ENCODE measurements at regions not wholly inside any gene's neighbourhood (a gene's known extent, or its start where the extent isn't known, plus 50 kb on each side); places are given as distances from the start of the nearest gene placed in this dataset.
"Not testable (repeated sequence)": the region's sequence is repeated elsewhere in the genome, so short reads cannot be mapped to it uniquely, and the experiment has no call there.

DNA sequence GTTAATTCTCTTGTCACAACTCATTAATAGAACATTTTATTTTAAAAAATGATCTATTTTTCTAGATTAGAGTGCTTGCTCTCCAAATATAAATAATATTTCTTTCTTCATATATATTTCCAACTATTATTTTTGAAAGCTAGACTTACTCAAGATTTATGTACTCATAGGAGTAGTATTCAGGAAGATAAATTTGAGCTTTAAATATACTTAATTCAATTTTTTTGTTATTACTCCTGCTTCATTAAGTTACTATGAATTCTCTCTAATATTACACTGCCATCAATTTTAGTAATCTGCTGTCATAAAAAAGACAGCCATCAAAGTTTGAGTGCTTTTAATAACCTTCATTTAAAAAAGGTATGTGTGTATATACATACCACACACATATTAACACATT lies 161.9 kb upstream of the PCDH9 start:
- Mint-ChIP-seq H3K9me3 (peaks cover 24% of the 10 kb centered on the region), H3K4me3 (no peak overlapping the region), H3K4me1 (ENCODE audit: low read depth) (no peaks in the 10 kb centered on the region), H3K36me3 (ENCODE audit: low read depth) (no peaks in the 10 kb centered on the region), H3K27me3 (ENCODE audit: insufficient read depth) (no peaks in the 10 kb centered on the region), H3K27ac (no peak overlapping the region)
- TF ChIP-seq, protein P1, sequence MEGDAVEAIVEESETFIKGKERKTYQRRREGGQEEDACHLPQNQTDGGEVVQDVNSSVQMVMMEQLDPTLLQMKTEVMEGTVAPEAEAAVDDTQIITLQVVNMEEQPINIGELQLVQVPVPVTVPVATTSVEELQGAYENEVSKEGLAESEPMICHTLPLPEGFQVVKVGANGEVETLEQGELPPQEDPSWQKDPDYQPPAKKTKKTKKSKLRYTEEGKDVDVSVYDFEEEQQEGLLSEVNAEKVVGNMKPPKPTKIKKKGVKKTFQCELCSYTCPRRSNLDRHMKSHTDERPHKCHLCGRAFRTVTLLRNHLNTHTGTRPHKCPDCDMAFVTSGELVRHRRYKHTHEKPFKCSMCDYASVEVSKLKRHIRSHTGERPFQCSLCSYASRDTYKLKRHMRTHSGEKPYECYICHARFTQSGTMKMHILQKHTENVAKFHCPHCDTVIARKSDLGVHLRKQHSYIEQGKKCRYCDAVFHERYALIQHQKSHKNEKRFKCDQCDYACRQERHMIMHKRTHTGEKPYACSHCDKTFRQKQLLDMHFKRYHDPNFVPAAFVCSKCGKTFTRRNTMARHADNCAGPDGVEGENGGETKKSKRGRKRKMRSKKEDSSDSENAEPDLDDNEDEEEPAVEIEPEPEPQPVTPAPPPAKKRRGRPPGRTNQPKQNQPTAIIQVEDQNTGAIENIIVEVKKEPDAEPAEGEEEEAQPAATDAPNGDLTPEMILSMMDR (IDR thresholded peaks at IDR 0.05) = no peak
- no peak for DNase-seq

DNA sequence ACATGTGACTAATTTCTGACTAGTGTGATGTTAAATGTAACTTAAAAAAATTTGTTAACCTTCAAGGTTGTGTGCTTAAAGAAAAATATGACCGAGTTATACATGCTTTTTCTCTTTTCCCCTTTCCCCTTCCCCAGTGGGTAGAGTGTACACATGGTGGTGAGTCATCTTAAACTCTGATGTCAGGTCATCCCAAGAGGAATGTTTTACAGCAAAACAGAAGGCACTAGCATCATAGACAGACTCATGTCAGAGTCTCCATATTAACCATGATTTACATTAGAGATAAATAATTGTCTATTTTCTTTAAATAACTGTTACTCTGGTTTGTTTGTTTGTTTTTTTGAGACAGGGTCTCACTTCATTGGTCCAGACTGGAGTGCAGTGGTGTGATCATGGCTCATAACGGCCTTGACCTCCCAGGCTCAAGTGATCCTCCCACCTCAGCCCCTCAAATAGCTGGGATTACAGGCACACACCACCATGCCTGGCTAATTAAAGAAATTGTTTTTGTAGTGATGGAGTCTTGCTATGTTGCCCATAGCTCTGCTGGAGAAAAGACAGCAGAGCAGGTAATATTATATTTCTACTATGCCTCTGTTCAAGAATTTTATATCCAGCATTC lies 160.4 kb upstream of the PCDH9 start:
- Mint-ChIP-seq H3K27ac (no peak overlapping the region), H3K4me3 (no peak overlapping the region), H3K4me1 (ENCODE audit: low read depth) (no peaks in the 10 kb centered on the region), H3K36me3 (ENCODE audit: low read depth) (no peaks in the 10 kb centered on the region), H3K9me3 (peaks cover 32% of the 10 kb centered on the region), H3K27me3 (ENCODE audit: insufficient read depth) (no peaks in the 10 kb centered on the region)
- no peak for DNase-seq
- TF ChIP-seq, protein P1 (IDR thresholded peaks at IDR 0.05) = no peak

DNA sequence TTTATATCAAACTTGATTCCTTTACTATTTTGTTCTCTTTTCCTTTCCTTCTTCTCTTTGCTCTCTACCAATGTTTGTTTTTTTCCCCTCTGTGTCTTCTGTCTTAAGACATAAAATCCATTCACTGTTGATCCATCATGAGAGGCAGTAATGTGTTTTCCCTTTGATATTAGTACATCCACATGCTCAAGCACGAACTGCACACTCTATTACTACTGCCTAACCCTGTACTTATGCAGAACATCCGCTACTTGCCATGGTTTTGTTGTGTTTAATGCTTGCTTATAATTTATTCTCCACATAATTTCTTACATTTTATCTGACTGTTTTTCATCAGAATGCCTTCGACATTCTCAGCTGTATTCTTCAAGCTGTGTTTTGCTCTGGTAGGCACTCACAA lies 159.0 kb upstream of the PCDH9 start:
- H3K27ac Mint-ChIP-seq = no peak overlapping the region
- H3K4me3 Mint-ChIP-seq = no peak overlapping the region
- H3K36me3 Mint-ChIP-seq (ENCODE audit: low read depth) = no peaks in the 10 kb centered on the region
- no peak for DNase-seq
- TF ChIP-seq, protein P1 (IDR thresholded peaks at IDR 0.05) = no peak
- peaks cover 32% of the 10 kb centered on the region for H3K9me3 Mint-ChIP-seq
- H3K4me1 Mint-ChIP-seq (ENCODE audit: low read depth) = no peaks in the 10 kb centered on the region
- H3K27me3 Mint-ChIP-seq (ENCODE audit: insufficient read depth) = no peaks in the 10 kb centered on the region

DNA sequence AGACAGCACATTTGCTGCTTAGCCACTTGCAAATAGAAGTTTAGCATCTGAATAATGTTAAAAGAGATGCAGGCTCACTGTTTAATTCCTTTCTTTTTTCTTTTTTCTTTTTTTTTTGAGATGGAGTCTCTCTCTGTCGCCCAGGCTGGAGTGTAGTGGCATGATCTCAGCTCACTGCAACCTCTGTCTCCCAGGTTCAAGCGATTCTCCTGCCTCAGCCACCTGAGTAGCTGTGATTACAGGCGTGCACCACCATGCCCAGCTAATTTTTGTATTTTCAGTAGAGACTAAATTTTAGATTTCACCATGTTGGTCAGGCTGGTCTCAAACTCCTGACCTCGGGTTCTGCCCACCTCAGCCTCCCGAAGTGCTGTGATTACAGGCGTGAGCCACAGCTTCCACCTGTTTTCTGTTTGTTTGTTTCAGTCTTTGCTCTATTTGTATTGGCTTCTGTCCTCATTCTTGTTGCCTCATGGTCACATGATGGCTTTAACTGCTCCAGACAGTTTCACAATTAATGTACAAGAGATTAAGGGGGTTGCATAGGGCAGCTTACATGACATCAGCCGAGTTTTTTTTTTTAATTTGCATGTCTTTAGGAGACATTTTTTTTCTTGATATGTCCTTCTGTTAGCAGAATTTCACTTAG lies 153.1 kb upstream of the PCDH9 start:
- H3K27ac Mint-ChIP-seq; H3K36me3 Mint-ChIP-seq (ENCODE audit: low read depth); DNase-seq; H3K4me3 Mint-ChIP-seq; H3K4me1 Mint-ChIP-seq (ENCODE audit: low read depth); H3K27me3 Mint-ChIP-seq (ENCODE audit: insufficient read depth): not testable (repeated sequence)
- H3K9me3 Mint-ChIP-seq = peaks cover 28% of the 10 kb centered on the region

DNA sequence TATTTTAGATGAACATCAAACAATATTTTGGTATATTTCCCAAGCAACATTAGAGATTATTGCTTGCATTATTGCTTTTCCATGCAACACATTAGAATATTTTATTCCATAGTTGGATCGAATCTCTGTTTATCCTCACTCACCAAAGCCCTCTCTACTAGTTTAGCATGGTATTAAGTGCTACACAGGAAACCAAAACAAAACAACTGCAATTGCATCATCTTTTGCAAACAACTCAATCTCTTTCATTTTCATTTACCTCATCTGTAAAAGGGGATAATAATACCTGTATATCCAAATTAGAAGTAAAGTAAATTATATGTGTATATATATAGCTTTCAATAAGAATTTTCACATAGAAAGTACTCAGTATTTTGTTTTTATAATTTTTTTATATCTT lies 147.8 kb upstream of the PCDH9 start:
- H3K4me1 Mint-ChIP-seq (ENCODE audit: low read depth) = no peaks in the 10 kb centered on the region
- no peak overlapping the region for H3K27ac Mint-ChIP-seq
- no peaks in the 10 kb centered on the region for H3K36me3 Mint-ChIP-seq (ENCODE audit: low read depth)
- no peak overlapping the region for H3K4me3 Mint-ChIP-seq
- H3K9me3 Mint-ChIP-seq = peaks cover 12% of the 10 kb centered on the region
- no peak for DNase-seq
- TF ChIP-seq, protein P1 (IDR thresholded peaks at IDR 0.05) = no peak
- no peaks in the 10 kb centered on the region for H3K27me3 Mint-ChIP-seq (ENCODE audit: insufficient read depth)

DNA sequence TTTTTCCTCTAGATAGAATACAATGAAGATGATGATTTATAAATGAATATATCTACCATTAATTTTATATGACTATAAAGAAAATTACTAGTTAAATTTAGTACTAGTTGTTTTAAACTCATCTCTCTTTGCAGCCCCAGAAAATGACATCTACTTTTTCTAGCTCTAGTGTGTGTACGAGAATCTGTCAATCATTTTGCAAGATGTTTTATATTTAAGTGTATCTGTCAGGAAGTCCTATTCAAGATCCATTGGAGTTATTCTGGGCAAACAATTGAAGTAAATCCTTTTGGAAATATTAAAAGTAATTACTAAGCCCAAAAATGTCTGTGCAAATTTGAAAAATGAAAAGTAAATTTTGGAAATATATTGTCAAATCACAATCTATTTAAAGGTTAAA lies 144.3 kb upstream of the PCDH9 start:
- no peaks in the 10 kb centered on the region for H3K4me1 Mint-ChIP-seq (ENCODE audit: low read depth)
- H3K27me3 Mint-ChIP-seq (ENCODE audit: insufficient read depth) = no peaks in the 10 kb centered on the region
- DNase-seq = no peak
- H3K4me3 Mint-ChIP-seq = no peak overlapping the region
- TF ChIP-seq, protein P1 (IDR thresholded peaks at IDR 0.05) = no peak
- no peaks in the 10 kb centered on the region for H3K36me3 Mint-ChIP-seq (ENCODE audit: low read depth)
- no peak overlapping the region for H3K27ac Mint-ChIP-seq
- peaks cover 6% of the 10 kb centered on the region for H3K9me3 Mint-ChIP-seq
